ENCODE measurements at regions not wholly inside any gene's neighbourhood (a gene's known extent, or its start where the extent isn't known, plus 50 kb on each side); places are given as distances from the start of the nearest gene placed in this dataset.

DNA sequence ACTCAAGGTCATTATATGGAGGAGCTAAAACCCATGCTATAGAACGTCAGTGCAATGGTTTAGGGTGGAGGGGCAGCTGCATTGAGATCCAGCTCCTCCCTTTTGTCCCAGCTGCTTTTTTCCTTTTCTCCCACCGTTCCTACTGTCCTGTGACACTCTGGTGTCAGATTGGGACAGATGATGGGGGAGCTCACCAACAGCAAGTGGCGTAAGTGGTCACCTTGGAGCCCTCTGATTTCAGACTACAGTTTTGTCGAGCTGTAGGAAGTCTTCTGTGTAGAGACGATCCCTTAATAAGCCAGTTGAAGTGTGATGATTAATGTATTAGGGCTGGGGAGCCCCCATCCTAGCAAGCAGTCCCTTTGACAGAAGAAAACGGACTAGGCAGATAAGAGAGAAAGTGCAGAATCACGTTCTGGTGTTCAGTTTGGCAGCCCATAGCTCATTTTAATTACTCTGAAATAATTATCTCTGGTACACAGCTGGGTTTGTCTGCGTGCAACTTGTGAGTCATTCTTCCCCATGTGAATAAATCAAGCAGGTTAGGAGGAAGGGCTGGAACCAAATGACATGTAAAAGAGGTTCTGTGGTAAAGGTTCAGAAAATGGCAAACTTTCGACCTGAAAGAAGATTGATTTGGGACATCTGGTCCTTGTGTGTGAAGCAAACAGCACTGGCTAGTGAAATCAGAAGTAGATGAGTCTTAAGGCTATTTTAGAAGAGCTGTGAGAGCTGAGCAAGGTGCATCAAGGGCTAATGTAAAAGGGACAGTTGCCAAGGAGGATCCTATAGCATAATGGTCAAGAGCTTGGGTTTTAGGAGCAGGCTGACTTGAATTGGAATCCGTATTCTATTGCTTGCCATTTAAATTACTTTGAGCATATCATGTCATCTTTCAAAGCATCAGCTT lies 241.4 kb downstream of the EDEM1 start:
- peak; percentile 46 for DNase-seq (ENCODE audit: low read depth)

DNA sequence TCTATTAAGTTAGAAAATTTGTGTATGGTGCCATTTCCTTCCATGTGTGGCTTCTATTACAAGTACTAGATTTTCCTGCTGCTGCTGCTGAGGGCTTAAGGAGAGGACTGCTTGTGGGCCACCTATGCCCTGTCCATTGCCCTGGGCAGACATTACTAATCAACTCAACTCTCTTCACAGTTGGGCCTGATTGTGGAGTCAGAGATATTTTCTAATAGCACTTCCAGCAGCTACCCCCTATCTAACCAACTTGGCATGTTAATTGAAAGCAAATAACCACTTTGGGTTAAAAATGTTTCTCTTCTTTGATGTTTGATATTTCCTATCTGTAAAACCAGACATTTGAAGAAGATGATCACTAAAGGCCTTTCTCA lies 242.0 kb downstream of the EDEM1 start:
- no peak for DNase-seq (ENCODE audit: low read depth)

GRCh38 chr3:5430701-5431100 lies 243.2 kb downstream of the EDEM1 start:
- DNase-seq (ENCODE audit: low read depth), result no peak

GRCh38 chr3:5431146-5431545 lies 243.6 kb downstream of the EDEM1 start:
- no peak for DNase-seq (ENCODE audit: low read depth)

- no peak for DNase-seq (ENCODE audit: low read depth)
These were observed 244.4 kb downstream of the EDEM1 start for GRCh38 chr3:5431811-5432378.

DNA sequence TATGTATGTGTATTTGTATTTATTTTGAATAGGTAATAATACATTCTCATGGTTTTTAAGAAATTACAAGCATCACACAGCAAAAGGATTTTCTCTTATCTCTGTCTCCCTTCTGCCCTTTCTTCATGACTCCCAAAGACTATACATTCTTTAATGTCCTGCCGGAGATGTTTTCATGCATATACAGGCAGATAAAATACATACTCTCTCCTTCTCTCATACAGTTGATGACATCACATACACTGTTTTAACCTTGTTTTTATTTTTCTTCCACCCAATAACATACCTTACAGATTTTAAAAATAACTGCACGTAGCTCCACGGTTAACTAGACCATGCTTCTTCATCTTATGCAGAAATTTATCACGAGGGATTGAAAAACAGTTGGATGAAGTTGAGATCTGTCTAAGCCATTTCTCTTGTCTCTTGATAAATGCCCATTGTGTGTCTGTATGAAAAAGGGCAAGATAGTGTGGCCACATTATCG lies 249.8 kb downstream of the EDEM1 start:
- DNase-seq (ENCODE audit: low read depth), result no peak

DNA sequence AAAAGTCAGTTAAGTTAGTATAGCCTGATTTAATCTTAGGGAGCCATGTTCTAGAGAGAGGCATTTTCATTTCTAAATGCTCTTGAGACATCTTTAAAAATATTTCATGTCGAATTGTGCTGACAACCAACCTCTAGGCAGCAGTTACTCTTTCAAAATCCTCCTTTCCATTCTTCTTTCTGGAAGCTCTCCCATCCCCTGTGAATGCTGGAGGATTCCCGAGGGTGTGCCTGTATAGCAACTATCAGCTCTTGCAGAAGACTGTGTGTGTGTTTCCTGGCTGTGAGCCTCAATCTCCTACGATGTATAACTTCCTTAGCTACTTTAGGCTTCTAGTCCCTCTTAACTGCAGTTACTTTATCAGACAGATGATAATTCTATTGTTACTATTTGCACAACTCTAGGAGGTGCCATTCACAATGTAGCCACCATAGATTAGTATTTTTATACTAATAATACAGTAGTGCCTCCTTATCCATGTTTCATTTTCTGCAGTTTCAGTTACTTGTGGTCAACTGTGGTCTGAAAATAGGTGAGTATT lies 250.3 kb downstream of the EDEM1 start:
- no peak for DNase-seq (ENCODE audit: low read depth)

GRCh38 chr3:5441401-5441800 lies 253.9 kb downstream of the EDEM1 start:
- DNase-seq (ENCODE audit: low read depth), result no peak

DNA sequence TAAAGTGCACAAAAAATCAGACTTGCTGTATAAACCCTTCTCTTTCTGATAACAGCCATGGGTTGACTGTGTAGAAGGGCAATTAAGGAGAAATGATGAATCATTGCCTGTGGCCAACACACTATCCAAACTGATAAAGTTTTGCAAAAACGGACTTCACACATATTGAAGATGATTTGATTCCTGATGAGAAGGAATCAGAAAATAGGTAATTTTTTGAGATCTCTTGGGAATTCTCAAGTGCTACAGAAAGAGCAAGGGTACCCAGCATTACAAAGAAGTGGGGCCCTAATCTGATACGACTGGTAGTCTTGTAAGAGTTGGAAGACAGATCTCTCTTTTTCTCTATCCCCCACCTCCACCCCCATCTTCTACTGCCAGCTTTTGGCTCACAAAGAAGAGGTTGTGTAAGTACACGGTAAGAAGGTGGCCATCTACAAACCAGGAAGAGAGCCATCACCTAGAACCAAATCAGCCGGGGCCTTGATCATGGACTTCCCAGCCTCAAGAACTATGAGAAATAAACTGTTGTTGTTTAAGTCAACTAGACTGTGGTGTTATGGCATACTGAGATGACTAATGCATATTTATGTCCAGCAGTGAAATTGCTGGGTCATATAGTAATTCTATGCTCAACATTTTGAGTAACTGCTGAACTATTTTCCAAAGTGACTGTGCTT lies 254.7 kb downstream of the EDEM1 start:
- no peak for DNase-seq (ENCODE audit: low read depth)

GRCh38 chr3:5442786-5443138 lies 255.3 kb downstream of the EDEM1 start:
- DNase-seq (ENCODE audit: low read depth), result no peak

- no peak for DNase-seq (ENCODE audit: low read depth)
These were observed 256.7 kb downstream of the EDEM1 start for GRCh38 chr3:5444253-5444652.

- no peak for DNase-seq (ENCODE audit: low read depth)
These were observed 258.2 kb downstream of the EDEM1 start for GRCh38 chr3:5445676-5446201.

DNA sequence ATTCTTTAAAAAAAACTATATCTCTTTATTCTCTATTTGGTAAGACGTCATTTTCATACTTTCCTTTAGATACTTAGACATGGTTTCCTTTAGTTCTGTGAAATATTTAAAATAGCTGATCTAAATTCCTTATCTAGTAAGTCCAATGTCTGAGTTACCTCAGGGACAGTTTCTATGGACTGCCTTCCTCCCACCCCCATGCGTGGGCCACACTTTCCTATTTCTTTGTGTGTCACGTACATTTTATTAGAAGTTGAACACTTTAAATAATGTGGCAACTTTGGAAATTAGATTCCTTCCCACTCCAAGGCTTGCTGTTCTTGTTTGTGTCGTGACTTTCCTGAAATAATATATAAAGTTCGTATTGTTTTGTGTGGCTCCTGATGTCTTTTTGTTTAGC lies 260.7 kb downstream of the EDEM1 start:
- DNase-seq (ENCODE audit: low read depth), result no peak

GRCh38 chr3:5448816-5449215 lies 261.3 kb downstream of the EDEM1 start:
- no peak for DNase-seq (ENCODE audit: low read depth)

- no peak for DNase-seq (ENCODE audit: low read depth)
These were observed 268.7 kb downstream of the EDEM1 start for GRCh38 chr3:5456199-5456598.

- DNase-seq (ENCODE audit: low read depth), result no peak
These were observed 271.0 kb downstream of the EDEM1 start for GRCh38 chr3:5458526-5458925.

DNA sequence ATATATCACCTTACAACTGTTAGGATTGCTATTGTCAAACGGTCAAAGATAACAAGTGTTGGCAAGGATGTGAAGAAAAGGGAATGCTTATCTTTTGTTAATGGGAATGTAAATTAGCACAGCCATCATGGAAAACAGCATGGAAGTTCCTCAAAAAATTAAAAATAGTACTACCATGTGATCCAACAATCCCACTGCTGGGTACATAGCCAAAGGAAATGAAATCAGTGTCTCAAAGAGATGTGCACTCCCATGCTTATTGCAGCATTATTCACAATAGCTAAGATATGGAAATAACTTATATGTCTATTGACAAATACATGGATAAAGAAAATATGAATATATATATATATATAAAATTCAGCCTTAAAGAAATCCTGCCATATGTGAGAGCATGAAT lies 274.6 kb downstream of the EDEM1 start:
- DNase-seq (ENCODE audit: low read depth), result no peak

DNA sequence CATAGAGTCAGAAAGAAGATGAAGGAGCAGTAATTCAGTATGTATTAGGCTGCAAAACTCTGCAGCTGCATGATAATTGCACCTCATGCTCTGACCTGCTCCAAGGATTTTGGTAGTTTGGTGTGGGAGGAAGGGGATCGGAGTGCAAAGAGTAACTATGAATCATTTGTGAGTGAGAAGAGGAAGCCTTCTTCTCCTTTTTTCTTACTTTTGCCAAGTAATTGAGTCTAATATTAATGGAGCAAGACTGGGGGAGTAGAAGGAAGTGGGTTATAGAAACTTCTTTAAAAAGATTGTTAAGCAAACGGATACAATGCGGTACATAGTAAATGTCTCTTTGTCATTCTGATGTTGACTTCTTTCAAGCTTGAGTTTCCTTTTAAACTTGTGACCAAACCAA lies 276.5 kb downstream of the EDEM1 start:
- no peak for DNase-seq (ENCODE audit: low read depth)

DNA sequence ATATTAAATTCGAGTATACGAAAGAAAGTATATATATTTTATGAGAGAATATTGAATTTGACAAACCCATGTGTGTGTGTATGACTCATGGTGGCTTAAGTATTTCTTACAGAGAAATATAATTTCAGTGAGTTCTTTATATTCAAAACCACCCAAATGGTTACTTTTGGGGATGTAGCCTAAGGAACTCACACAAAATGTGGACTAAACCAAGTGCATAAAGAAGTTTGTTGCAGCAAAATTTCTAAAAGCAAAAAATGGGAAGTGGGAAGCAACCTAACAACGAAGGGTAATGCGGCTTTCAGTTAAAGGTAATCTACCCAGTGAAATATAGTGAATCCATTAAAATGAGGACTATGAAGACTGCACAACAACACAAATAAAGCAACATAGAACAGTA lies 277.1 kb downstream of the EDEM1 start:
- DNase-seq (ENCODE audit: low read depth), result no peak

DNA sequence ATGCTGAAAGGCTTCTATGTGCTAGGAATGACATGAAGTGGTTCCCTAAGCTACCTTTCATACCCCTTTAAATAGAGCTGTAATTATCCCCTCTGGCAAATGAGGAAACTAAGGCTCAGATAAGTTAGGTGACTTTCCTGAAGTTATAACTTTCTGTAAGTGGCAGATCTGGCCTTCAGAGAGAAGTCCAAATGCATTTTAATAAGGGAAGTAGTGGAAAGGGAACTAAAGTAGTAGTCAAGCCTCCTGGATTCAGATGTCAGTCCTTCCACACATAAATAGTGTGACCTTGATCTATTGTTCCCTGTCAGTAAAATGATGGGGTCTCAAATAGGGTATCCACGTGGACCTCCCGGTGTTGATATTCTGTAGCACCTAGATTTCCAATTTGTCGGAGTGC lies 277.7 kb downstream of the EDEM1 start:
- no peak for DNase-seq (ENCODE audit: low read depth)

DNA sequence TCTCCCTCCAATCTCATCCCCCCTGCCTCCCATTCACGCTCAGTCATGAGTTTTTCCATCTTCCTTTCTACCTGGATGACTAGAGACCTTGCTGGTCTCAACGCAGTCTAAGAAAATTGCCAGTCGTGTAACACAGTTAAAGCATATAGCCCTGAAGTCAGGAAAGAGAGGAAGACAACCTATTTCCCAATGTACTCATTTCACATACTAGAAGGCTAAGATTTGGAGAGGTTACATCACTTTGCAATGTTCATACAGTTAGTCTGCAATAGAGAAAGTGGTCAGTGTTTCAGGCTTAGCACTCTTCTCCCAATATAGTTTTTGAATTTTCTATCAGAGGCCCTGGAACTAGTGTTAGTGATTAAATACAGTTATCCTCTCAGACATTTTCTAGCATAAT lies 278.6 kb downstream of the EDEM1 start:
- no peak for DNase-seq (ENCODE audit: low read depth)

DNA sequence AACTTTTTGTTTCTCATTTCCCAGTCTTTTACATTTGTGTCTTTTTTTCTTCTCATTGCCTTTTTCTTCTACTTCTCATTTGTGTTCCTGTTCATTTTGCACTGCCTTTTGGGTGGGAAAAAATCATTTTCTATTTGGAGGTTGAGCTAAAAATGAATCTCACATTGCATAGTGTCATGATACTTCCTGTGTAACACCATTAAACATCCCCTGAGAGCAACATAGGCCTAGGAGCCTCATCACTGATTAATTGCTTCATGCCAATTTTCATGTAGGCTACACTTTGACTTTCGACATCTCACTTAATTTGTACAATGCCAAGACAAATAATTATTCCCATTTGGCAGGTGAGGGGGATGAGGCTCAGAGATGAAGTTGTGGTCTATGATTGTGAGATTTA lies 279.2 kb downstream of the EDEM1 start:
- no peak for DNase-seq (ENCODE audit: low read depth)

DNA sequence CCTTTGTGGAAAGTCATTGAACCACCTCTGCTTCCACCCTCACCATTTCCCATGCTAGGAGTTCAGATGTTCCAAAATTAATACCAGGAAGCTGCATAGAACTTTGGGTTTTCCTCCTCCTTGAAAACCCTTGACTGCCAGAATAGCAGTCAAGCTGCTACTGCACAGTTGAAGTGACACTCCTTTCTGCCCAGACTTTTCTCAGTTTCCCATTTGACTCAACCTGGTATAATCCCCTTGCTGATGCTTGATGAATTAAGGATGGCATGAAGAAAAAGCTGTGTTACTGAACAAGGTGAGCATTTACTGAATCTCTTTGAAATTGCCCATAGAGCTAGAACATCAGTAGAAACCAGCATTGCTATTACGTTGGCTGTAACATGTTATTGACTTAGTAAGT lies 286.0 kb downstream of the EDEM1 start:
- DNase-seq (ENCODE audit: low read depth), result no peak

Data from CMK (cell line).